ENCODE measurements at regions not wholly inside any gene's neighbourhood (a gene's known extent, or its start where the extent isn't known, plus 50 kb on each side); places are given as distances from the start of the nearest gene placed in this dataset.

DNA sequence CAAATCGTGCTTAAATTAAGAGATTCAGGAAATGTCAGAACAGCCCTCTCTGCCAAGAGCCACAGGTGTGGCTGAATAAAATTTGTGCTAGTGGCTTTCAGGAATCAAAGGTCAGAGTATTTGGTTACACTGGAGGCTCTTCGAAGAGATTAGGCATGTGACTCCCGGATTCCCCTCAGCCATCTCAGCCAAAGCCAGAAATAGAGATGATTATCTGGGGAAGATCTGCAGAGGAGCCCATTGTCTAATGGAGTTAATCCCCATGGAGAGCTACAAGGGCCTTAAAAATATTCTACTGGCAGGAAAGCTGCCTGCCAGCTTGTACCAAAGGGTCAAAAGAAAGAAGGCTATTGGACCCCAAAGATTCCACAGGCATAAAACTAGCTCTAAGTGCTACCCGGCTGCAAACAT lies 1259.5 kb downstream of the TBC1D22A start:
- H3K9me2 ChIP-seq (replicated peaks; ENCODE audit: control insufficient read depth, low read length), result no peaks in the 10 kb centered on the region
- H4K20me1 ChIP-seq (ENCODE audit: control insufficient read depth, insufficient read depth, low read depth, low read length), result no peaks in the 10 kb centered on the region
- no peaks in the 10 kb centered on the region for H3K27me3 ChIP-seq (ENCODE audit: control insufficient read depth, low read length)
- no peak overlapping the region for H3K27ac ChIP-seq (ENCODE audit: low read depth, low read length)
- peaks cover 9% of the 10 kb centered on the region for H3K4me1 ChIP-seq (ENCODE audit: control insufficient read depth, low read length)
- H3K4me2 ChIP-seq (ENCODE audit: low read length), result no peak overlapping the region
- H3K36me3 ChIP-seq (ENCODE audit: control insufficient read depth, low read length), result no peaks in the 10 kb centered on the region
- H3K9me3 ChIP-seq (ENCODE audit: control insufficient read depth, insufficient read depth, low read length), result peaks cover 18% of the 10 kb centered on the region; the same call in 1 of the 2 replicates
- H3F3A ChIP-seq (ENCODE audit: control insufficient read depth, insufficient read depth), result no peaks in the 10 kb centered on the region
- TF ChIP-seq, protein P1, sequence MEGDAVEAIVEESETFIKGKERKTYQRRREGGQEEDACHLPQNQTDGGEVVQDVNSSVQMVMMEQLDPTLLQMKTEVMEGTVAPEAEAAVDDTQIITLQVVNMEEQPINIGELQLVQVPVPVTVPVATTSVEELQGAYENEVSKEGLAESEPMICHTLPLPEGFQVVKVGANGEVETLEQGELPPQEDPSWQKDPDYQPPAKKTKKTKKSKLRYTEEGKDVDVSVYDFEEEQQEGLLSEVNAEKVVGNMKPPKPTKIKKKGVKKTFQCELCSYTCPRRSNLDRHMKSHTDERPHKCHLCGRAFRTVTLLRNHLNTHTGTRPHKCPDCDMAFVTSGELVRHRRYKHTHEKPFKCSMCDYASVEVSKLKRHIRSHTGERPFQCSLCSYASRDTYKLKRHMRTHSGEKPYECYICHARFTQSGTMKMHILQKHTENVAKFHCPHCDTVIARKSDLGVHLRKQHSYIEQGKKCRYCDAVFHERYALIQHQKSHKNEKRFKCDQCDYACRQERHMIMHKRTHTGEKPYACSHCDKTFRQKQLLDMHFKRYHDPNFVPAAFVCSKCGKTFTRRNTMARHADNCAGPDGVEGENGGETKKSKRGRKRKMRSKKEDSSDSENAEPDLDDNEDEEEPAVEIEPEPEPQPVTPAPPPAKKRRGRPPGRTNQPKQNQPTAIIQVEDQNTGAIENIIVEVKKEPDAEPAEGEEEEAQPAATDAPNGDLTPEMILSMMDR (IDR thresholded peaks at IDR 0.05; ENCODE audit: low read depth, low read length, poor library complexity, severe bottlenecking), result no peak
- H3K4me3 ChIP-seq (ENCODE audit: low read length), result no peak overlapping the region
- no peaks in the 10 kb centered on the region for H3K79me2 ChIP-seq (ENCODE audit: control insufficient read depth, low read length)

DNA sequence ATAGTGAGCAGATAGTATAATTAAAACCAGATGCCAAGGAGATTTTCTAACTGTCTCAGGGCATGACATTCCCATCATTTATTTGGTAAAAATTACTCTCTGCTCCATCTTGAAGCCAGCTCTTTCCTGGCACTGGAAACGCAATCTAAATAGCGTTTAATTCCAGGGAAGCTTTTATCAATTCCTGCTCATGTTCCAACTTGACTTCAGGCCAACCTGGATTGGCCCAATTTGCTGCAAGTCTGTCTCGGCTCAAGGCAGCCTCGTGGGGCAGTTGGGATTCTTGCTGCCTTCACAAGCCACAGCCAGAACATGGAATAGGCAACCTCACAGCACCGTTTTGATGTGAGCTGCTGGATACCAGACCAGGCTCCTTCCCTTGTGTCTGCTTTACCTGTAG lies 1255.9 kb downstream of the TBC1D22A start:
- Histone ChIP-seq H3K27me3 (ENCODE audit: control insufficient read depth, low read length) (no peaks in the 10 kb centered on the region), H3K9me3 (ENCODE audit: control insufficient read depth, insufficient read depth, low read length) (peaks cover 18% of the 10 kb centered on the region; the same call in 1 of the 2 replicates), H3K36me3 (ENCODE audit: control insufficient read depth, low read length) (no peaks in the 10 kb centered on the region), H3K27ac (ENCODE audit: low read depth, low read length) (no peak overlapping the region), H3K4me3 (ENCODE audit: low read length) (no peak overlapping the region), H3K4me1 (ENCODE audit: control insufficient read depth, low read length) (peaks cover 2% of the 10 kb centered on the region), H4K20me1 (ENCODE audit: control insufficient read depth, insufficient read depth, low read depth, low read length) (no peaks in the 10 kb centered on the region), H3K9me2 (replicated peaks; ENCODE audit: control insufficient read depth, low read length) (no peaks in the 10 kb centered on the region), H3K4me2 (ENCODE audit: low read length) (no peak overlapping the region), H3K79me2 (ENCODE audit: control insufficient read depth, low read length) (no peaks in the 10 kb centered on the region), H3F3A (ENCODE audit: control insufficient read depth, insufficient read depth) (no peaks in the 10 kb centered on the region)
- TF ChIP-seq, protein P1 (IDR thresholded peaks at IDR 0.05; ENCODE audit: low read depth, low read length, poor library complexity, severe bottlenecking), result no peak
- TF ChIP-seq EZH2phosphoT487 (IDR thresholded peaks at IDR 0.05; ENCODE audit: borderline replicate concordance, low read length), result no peak

DNA sequence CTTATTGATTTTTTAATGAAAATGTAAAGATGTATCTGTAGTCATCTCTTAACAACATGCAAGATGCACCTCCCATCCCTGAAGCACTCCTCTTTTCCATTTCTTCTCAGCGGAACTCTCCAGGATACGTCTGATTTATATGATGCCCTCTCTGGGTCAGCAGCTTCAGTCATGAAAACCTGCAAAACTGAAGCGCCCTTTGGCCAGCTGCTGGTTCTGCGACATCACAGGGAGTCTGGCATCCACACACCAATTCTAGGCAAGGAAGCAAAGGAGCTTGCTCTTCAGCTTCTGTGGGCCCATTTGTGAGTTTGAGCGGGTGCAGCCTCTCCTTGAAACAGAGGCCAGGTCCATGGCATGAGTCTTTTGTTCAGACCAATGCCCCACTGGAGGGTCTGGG lies 1253.3 kb downstream of the TBC1D22A start:
- no peaks in the 10 kb centered on the region for H3K27me3 ChIP-seq (ENCODE audit: control insufficient read depth, low read length)
- no peak overlapping the region for H3K4me2 ChIP-seq (ENCODE audit: low read length)
- no peaks in the 10 kb centered on the region for H3K9me2 ChIP-seq (replicated peaks; ENCODE audit: control insufficient read depth, low read length)
- no peak overlapping the region for H3K27ac ChIP-seq (ENCODE audit: low read depth, low read length)
- H3K4me3 ChIP-seq (ENCODE audit: low read length), result no peak overlapping the region
- no peaks in the 10 kb centered on the region for H3K79me2 ChIP-seq (ENCODE audit: control insufficient read depth, low read length)
- no peak for TF ChIP-seq EZH2phosphoT487 (IDR thresholded peaks at IDR 0.05; ENCODE audit: borderline replicate concordance, low read length)
- TF ChIP-seq, protein P1 (IDR thresholded peaks at IDR 0.05; ENCODE audit: low read depth, low read length, poor library complexity, severe bottlenecking), result no peak
- H3K9me3 ChIP-seq (ENCODE audit: control insufficient read depth, insufficient read depth, low read length), result peaks cover 18% of the 10 kb centered on the region; the same call in 1 of the 2 replicates
- no peaks in the 10 kb centered on the region for H3K4me1 ChIP-seq (ENCODE audit: control insufficient read depth, low read length)
- no peaks in the 10 kb centered on the region for H4K20me1 ChIP-seq (ENCODE audit: control insufficient read depth, insufficient read depth, low read depth, low read length)
- no peaks in the 10 kb centered on the region for H3F3A ChIP-seq (ENCODE audit: control insufficient read depth, insufficient read depth)
- H3K36me3 ChIP-seq (ENCODE audit: control insufficient read depth, low read length), result no peaks in the 10 kb centered on the region

DNA sequence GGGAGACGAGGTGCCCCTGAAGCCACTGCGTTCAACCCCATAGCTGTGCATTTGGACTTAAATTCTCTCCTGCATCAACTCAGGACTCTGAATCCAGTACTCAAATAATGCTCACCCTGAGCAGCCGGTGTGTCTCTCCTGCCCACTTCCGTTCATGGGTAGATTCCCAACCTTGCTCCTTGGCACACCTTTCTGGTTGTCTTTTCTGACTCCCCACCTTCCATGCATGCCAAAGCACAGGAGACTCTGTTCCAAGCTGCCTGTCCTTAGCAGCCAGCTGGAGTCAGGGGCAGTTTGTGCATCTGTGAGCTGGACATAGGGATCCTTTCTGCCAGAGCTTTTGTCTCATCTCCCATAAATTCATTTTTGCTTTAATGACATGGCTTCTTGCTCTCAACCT lies 1242.5 kb downstream of the TBC1D22A start:
- Histone ChIP-seq H3K27me3 (ENCODE audit: control insufficient read depth, low read length) (no peaks in the 10 kb centered on the region), H3K27ac (ENCODE audit: low read depth, low read length) (no peak overlapping the region), H3F3A (ENCODE audit: control insufficient read depth, insufficient read depth) (no peaks in the 10 kb centered on the region; the same call in 1 of the 2 replicates), H3K4me1 (ENCODE audit: control insufficient read depth, low read length) (peaks cover 10% of the 10 kb centered on the region), H3K9me3 (ENCODE audit: control insufficient read depth, insufficient read depth, low read length) (no peaks in the 10 kb centered on the region), H3K9me2 (replicated peaks; ENCODE audit: control insufficient read depth, low read length) (no peaks in the 10 kb centered on the region), H3K36me3 (ENCODE audit: control insufficient read depth, low read length) (no peaks in the 10 kb centered on the region), H3K4me3 (ENCODE audit: low read length) (no peak overlapping the region), H3K79me2 (ENCODE audit: control insufficient read depth, low read length) (no peaks in the 10 kb centered on the region), H3K4me2 (ENCODE audit: low read length) (no peak overlapping the region), H4K20me1 (ENCODE audit: control insufficient read depth, insufficient read depth, low read depth, low read length) (no peaks in the 10 kb centered on the region)
- TF ChIP-seq, protein P1 (IDR thresholded peaks at IDR 0.05; ENCODE audit: low read depth, low read length, poor library complexity, severe bottlenecking), result no peak
- no peak for TF ChIP-seq EZH2phosphoT487 (IDR thresholded peaks at IDR 0.05; ENCODE audit: borderline replicate concordance, low read length)
